ENCODE measurements at regions not wholly inside any gene's neighbourhood (a gene's known extent, or its start where the extent isn't known, plus 50 kb on each side); places are given as distances from the start of the nearest gene placed in this dataset.
A peak's percentile ranks its signal among the peaks of the same experiment; 100 is the strongest.

DNA sequence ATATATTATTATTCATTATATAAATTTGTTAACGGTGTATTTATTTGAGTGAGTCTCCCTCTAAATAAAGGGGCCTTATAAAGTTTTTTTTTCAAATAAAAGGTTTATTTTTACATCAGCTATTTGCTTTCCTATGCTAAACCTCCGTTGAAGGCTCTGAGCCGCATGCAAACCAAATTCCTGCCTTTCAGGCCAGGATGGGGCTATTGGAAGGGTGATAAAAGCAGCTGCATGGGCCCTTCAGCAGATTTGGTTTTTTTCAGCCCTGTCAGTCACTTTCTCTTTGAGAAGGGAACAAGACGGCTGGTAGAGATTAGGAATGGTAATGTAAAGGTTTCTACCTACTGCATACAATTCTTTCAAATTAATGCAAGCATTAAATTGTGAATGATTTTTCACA lies 244.2 kb downstream of the WNT5A start:
- no peak for DNase-seq (ENCODE audit: low spot score)

DNA sequence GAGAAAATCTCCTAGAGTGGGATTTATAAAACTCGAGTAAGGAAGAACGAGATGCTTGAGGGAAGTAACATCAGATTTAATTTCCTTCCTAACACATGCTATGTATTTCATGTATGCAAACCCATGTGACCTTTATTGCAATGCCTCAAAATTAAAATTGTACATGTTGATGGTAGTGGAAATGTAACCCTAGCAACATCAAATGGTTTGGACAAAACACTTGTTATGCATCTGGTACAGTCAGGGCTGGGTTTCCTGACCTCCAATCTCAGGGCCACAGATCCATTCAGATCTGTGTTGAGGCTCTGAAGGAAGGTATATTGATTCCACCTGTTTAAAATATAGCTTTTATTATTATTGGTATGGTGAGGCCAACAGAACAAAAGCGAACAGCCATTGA lies 246.0 kb downstream of the WNT5A start:
- no peak for DNase-seq (ENCODE audit: low spot score)

DNA sequence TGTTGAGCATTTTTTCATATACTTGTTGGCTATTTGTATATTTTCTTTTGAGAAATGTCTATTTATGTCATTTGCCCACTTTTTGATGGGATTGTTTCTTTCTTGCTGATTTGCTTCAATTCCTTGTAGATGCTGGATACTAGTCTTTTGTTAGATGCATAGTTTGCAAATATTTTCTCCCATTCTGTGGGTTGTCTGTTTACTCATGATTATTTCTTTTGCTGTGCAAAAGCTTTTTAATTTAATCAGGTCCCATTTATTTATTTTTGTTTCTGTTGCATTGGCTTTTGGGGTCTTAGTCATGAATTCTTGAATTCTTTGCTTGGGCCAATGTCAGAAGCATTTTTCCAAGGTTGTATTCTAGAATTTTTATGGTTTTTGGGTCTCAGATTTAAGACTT lies 251.7 kb downstream of the WNT5A start:
- DNase-seq (ENCODE audit: low spot score) = no peak

DNA sequence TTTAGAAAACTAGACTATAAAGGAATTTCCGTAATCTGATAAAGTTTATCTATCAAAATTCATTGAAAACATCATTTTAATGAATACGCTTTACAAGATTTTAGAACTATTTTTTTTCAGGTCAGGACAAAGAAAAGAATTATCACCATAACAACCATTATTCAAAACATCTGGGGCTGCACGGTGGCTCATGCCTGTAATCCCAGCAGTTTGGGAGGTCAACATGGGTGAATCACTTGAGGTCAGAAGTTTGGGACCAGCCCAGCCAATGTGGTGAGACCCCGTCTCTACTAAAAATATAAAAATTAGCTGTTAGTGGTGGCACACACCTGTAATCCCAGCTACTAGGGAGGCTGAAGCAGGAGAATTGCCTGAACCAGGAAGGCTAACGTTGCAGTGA lies 260.4 kb downstream of the WNT5A start:
- no peak for DNase-seq (ENCODE audit: low spot score)

DNA sequence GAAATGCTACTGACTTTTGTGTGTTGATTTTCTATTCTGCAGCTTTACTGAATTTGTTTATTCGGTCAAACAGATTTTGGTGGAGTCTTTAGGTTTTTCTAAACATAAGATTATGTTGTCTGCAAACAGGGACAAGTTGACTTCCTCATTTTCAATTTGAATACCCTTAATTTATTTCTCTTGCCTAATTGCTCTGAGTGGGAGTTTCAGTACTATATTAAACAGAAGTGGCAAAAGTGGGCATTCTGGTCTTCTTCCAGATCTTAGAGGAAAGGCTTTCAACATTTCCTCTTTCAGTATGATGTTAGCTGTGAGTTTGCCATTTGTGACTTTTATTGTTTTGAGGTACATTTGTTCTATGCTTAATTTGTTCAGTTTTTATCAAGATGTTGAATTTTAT lies 268.5 kb downstream of the WNT5A start:
- no peak for DNase-seq (ENCODE audit: low spot score)

DNA sequence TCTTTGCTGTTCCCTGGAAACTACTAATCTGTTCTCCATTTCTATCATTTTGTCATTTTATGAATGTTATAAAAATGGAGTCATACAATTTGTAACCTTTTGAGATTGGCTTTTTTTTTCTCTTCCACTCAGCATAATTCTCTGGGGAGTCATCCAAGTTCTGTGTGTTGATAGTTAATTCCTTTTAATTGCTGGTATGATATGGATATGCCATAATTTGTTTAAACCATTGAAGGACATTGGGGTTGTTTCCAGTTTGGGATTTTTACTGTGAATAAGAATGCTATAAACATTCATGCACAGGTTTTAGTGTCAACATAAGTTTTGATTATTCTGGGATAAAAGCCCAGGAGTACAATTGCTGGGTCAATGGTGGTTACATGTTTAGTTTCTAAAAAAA lies 279.4 kb downstream of the WNT5A start:
- DNase-seq (ENCODE audit: low spot score) = no peak

DNA sequence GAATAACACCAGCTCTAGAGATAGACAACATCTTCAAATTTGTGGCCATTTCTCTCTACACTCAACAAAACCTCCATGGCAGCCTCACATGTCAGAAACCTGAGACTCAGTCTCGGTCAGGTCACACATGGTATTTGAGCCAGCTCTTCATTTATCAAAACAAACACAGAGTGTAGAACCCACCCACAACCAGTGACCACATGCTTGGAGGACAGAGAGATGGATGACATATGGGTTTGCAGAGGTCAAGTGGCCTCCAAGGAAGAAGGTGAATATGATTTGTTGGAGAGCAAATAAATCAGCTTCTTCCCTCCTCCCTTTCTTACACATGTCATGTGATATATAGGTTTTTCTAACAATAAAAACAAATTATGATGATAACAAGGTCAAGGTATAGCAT lies 278.1 kb upstream of the LRTM1 start:
- DNase-seq (ENCODE audit: low spot score) = no peak

DNA sequence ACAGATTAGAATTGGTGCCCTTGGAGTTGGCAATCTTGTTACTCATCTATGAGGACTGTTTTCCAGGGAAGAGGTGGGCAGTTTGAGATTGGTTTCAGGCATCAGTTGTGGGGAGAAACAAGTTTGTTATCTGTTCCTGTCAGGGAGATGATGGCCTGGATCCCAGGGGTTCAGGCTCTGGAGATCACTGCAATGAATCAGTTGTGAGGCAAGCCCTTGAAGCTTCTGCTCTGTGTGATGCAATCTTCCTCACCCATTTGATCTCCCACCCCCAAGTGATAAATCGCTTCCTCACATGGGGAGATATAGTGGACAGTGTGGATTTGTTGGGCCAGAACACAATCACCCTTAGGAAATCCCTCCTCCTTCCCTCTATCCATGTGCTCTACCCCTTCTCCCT lies 276.6 kb upstream of the LRTM1 start:
- DNase-seq (ENCODE audit: low spot score) = no peak

DNA sequence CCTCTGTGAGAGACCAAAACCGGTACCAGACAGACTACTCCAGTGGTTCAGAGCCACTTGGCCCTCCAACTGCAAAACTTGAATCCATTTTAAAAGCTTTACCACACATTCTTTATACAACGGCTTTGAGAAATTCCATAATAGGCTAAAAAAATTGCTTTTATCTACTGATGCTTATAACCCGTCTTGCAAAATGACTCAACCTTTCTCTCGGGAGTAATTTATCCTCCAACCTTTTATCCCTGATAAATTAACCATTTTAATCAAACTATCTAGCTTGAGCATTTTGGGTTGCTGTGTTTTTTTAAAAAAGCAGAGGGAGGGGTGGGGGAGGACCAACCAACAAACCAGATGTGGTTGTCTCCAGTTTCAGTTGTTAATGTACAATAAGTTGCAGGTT lies 275.7 kb upstream of the LRTM1 start:
- DNase-seq (ENCODE audit: low spot score) = no peak

DNA sequence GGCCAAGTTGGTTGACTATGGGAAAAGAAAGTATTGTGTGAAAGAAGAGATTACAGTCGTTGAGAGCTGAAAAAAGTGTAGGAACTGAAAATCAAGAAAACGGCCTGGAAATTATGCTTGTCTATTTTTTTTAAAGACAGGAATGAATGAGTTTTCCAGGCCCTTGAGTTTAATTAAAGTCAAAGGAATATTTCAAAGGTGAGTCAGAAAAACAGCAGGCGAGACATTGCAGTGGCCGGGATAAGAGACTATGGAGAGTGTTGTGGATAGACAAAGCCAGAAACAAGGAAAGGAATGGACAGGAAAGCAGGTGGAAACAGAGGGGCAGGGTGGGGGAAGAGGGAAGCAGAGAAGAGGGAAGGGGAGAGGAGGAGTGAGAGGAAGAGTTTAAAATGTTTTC lies 275.1 kb upstream of the LRTM1 start:
- no peak for DNase-seq (ENCODE audit: low spot score)

DNA sequence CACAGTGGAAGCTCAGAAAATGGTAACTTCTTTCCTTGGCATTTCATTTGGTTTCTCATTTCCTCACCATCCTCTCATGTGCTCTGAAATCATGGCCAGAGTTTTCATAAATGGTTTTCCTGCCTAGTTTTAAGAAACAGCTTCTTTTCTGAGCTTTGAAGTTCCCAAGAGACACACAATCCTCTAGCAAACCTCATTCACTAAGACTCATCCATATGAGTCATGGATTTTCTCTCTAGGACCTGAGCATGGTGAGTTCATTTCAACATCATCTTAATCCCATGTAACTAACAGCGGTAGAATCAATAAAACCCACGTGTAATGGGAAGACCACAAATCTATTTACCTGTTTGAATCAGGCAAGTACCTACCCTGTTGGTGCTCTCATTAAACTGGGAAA lies 274.5 kb upstream of the LRTM1 start:
- no peak for DNase-seq (ENCODE audit: low spot score)

DNA sequence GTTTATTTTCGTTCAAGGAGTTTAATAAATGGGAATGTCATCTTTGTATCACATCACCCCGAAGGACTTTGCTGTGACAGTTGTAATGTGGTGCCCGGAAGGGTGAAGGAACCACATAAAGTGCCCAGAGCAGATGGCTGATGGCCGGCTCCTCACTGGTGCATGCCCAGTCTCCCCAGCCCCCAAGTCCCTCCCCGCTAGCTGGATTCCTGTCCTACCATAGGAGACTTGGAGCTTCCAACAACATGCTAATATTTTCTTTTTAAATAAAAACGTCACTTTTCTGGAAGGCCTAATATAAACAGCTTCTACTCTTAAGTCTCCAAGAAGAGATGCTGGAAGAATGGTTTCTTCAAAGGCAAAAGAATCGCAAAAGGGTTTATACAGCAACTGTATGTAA lies 273.9 kb upstream of the LRTM1 start:
- no peak for DNase-seq (ENCODE audit: low spot score)

DNA sequence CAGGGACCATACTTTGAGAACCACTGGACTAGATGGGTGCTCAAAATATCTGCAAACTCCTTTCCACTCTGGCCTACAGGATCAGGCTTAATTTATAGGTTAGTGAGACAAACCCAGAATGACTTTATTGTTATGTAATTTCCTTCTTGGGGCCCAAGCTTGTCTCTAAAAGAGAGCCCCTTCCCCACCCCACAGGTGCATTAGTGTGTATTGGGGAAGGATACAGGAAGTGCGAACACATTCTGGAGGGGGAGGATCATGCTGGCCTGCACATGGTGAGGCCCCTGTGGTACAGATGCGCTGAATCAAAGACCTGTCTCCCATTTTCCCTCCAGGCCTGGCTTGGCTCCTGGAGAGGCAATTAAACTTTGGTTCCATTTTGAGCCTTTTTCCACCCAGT lies 273.0 kb upstream of the LRTM1 start:
- DNase-seq (ENCODE audit: low spot score) = no peak

DNA sequence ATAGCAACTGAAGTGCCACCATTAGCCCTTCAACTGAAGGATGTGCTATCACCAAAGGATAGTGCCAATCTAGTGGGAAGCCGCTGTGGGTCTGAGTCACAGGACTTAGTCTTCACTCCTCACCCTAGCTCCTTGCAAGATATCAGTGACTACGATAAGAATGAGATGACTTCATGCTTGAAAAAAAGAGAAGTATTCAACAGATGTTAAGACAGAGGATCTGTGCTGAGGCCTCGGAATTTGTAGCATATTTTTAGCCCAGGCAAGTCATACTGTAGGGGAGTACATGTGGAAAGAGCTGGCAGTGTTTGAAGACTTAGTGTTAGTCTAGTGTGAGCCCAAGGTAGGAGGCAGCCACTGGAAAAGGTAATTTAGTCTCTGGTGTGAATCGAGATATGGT lies 270.7 kb upstream of the LRTM1 start:
- no peak for DNase-seq (ENCODE audit: low spot score)

DNA sequence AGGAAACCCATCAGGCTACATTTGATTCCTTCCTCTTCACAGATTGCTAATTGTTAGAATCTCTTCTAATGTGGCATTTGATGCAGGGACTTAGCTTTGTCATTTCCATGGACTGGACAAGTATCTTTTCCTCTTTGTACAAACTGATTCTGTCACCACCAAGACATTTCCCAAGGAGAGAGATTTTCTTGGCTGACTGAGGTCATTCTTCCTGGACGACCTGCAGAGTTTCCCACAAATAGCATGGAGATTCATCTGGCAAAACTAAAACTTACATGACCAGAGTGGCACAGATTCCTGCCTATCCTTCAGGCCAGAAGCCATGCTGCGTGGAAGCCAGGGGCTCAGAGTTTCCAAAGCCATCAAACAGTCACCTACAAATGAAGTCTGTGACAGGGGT lies 269.2 kb upstream of the LRTM1 start:
- DNase-seq (ENCODE audit: low spot score) = no peak

DNA sequence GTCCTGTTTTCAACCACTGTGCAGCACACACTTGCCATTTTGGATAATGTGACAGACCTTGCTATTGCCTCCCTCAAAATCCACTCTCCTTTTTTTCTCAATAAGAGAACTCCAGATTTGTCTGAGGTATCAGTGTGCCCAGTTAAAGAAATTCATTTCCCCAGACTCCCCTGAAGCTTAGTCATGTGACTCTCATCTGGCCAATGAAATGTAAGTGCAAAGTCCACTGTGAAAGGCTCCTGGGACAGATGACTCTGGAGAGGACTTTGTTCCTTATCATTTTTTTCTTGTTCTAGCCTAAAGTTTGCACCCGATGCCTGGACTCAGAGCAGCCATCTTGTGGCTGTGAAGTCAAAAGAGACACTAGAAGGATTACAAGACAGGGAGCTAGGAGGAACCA lies 268.6 kb upstream of the LRTM1 start:
- no peak for DNase-seq (ENCODE audit: low spot score)

DNA sequence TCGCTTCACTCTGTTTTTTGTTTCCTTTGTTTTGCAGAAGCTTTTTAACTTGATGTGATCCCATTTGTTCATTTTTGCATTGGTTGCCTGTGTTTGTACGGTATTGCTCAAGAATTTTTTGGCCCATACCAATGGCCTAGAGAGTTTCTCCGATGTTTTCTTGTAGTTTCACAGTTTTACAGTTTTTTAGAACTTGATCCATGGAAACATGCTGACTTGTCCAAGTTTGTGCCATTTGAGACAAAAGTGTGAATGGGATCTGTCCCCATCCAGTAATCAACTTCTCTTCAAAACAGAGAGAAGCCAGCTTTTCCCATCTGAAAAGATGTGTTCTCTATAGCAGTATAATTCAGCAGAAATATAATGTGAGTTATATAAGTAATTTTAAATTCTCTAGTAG lies 266.5 kb upstream of the LRTM1 start:
- no peak for DNase-seq (ENCODE audit: low spot score)

DNA sequence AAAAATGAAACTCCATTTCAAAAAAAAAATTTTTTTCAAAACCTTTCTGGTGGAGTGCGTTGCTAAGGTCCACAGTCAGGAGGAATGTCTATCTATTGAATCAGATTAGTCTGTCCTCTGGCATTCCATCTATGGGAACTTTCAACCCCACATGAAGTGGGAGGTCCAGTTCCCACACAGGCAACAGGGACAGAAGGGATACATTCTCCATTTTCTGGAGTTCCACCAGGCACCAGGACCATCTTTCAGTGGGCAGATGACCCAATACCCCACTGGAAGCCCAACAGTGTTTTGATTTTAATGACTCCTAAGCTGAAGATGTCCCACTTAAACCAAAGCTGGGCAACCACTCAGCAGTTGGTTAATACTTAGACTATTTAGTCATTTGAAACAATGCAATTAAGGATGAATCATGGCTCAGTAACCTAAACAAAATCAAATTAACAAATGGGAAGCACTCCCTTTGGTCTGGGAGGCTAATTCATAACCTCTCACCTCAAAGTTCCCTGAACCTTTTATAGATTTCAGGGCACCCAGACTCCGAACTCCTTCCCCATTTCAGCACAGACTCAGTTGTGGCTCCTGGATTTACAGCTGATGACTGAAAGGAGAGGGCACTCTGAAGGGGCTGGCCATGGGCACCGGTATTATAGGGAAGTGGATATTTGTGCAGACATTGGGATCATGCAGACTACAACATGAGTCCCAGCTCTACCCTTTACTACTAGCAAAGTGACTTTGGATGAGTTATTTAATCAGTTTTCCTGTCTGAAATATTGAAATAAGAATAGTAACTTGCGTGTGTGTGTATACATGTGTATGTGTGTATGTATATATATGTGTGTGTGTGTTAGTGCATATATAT lies 264.3 kb upstream of the LRTM1 start:
- no peak for DNase-seq (ENCODE audit: low spot score)

DNA sequence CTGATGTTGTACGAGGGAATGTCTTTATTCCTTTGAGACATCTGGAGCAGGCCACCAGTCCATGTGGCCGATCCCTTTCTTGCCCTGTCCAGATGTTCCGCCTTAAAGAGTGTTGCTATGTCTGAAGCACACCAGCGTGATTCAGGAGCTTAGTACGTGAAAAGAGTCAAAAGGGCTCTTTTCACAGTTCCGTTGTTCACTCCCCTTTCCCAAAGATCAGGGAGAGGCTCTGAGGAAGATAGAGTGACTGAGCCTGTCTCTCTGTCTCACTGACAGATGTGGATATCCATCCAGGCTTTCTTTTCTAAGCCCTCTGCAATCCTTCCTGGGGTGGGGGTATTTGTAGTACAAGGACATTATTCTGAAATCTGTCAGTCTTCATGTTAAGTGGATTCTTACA lies 262.5 kb upstream of the LRTM1 start:
- no peak for DNase-seq (ENCODE audit: low spot score)

DNA sequence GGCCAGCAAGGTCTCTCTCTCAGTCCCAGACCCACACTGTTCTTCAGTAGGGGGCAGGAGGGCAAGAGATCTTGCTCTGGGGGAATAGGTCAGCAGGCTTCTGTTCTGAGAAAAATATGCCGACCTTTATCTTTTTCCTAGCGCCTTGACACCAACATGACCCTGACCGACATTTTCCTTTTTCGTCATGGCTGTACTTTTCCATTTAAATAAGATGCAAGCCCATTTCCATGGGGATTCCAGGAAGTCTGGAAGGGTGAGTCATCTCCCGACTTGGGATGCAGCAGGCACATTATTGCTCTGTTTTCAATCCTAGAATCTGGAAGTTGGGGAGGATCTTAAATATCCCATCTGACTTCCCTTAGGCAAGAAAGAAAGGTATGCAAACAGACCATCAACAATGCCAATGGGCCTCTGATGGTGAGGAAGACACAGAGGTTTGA lies 261.5 kb upstream of the LRTM1 start:
- no peak for DNase-seq (ENCODE audit: low spot score)

DNA sequence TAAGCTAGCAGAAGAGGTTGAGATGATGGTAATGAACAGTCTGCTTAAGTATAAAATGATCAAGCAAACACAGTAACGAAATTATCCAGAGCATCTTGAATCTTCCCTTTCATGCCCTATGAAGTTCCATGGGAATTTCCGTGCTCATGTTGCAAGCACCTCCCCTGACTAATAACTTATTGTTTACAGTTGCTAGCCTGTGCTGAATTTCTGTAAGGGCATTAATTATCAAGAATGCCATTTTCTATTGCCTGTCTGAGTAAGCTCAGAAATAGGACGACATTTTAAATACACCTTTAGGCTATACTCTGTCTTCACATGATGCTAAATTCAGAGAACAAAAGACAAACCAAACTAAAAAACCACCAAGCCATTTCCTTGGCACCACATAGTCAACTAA lies 257.5 kb upstream of the LRTM1 start:
- no peak for DNase-seq (ENCODE audit: low spot score)

DNA sequence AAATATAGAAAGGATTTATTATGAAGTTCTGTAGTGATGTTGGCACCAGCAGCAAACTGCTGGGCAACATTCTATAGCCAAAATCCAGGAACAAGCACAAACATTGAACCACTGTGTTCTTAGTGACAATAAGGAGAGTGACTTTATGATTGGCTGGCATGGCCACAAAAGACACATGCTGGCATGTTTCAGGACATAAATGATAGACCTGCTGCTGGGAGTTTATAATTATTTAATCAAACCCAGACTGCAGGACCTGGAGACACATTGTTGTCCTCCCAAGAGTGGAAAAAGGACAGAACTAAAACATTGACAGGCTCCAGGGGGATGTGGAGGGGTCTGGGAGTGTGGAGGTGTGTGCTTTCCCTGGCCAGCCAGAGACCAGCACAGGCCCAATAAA lies 255.3 kb upstream of the LRTM1 start:
- no peak for DNase-seq (ENCODE audit: low spot score)

DNA sequence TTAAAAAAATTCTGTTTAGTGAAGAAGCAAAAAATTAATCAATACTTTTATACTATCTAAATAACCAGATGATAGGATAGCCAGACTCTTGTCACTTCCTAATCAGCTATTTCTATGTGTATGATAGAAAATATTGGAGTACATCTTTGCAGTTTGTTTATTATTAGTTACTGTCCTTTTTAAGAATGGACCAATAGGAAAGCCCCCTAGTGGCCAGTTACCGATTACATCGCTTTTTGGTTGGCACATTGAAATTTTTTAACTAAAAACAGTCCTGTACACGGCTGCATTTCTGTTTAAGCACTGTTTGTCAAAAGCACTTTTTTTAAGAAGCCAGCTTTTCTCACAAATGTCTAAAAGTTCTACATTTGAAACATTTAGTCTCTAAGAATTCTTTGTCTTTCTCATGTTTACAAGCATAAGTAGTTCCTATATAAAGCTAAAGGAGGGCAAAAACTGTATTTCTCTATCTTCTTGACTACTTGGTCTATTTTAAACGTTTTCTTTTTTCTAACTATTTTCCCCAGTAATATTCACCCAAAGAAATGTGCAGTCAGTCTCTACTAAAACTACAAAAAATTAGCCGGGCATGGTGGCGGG lies 253.2 kb upstream of the LRTM1 start:
- DNase-seq (ENCODE audit: low spot score) = peak; percentile 13

DNA sequence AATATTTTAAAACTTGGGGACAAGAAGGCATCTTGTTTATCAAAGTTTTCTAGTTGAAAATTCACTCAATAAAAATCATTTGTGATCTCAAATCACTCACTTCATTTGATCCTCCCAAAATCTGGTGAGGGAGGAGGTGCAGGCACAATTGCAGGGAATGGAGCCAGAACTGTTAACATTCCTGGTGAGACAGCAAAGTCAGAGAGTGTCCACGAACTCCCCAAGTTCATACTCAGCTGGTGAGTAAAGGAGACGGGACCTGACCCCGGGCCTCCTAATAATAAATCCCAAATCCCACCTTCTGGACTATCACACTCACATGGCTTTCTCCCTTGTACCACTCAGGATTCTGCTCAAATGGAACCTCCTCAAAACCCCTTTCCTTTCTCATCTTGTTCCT lies 252.3 kb upstream of the LRTM1 start:
- DNase-seq (ENCODE audit: low spot score) = no peak

Measured in activated CD4-positive, alpha-beta T cell treated with anti-CD3 and anti-CD28 coated beads, Interleukin-2, Interleukin-4, amounts not matched to agents 100 ng/mL and 50 ng/mL, durations not matched to agents 16 hours and 8 hours (primary cell).